MCF 10A (cell line): ENCODE measurements at regions not wholly inside any gene's neighbourhood (a gene's known extent, or its start where the extent isn't known, plus 50 kb on each side); places are given as distances from the start of the nearest gene placed in this dataset.

Experiments
- BruUV-seq: library from RNA; stranded (reverse); fragments of 400-500 nt; replicated peaks from 2 replicates; lab custom pipeline; 2021; lab: Mats Ljungman, UMichigan
- CTCF ChIA-PET: fragments of 300-600 bp; sonication (Branson Sonifier 250); formaldehyde crosslinking; extraction: SDS; loops from one replicate; lab custom pipeline; 2021; ENCODE audit warnings: antibody characterized with exemption, inconsistent platforms; lab: Yijun Ruan, JAX
- POLR2A ChIA-PET: fragments of 300-600, 350-650 bp; sonication (Branson Sonifier 250); formaldehyde crosslinking; extraction: SDS; loops from one replicate; lab custom pipeline; 2020; ENCODE audit warnings: antibody characterized with exemption, inconsistent platforms; lab: Yijun Ruan, JAX
- DNase-seq: peaks from one replicate; pipeline ENCODE4 v3.0.0-alpha.2; 2018; ENCODE audit not compliant: unreplicated experiment
- H3K27ac Mint-ChIP-seq: one replicate; pipeline ENCODE4 v1.8.0; 2022; ENCODE audit warnings: mild to moderate bottlenecking, low read depth, mixed read lengths; ENCODE audit not compliant: unreplicated experiment
- H3K27me3 Mint-ChIP-seq: one replicate; pipeline ENCODE4 v1.8.0; 2022; ENCODE audit warnings: mixed read lengths; ENCODE audit not compliant: insufficient read depth, unreplicated experiment
- H3K36me3 Mint-ChIP-seq: one replicate; pipeline ENCODE4 v1.8.0; 2022; ENCODE audit warnings: mild to moderate bottlenecking, moderate library complexity, mixed read lengths; ENCODE audit not compliant: insufficient read depth, unreplicated experiment
- H3K4me1 Mint-ChIP-seq: one replicate; pipeline ENCODE4 v1.8.0; 2022; ENCODE audit warnings: mixed read lengths; ENCODE audit not compliant: insufficient read depth, unreplicated experiment
- H3K4me3 Mint-ChIP-seq: one replicate; pipeline ENCODE4 v1.8.0; 2022; ENCODE audit warnings: mild to moderate bottlenecking, moderate library complexity, mixed read lengths; ENCODE audit not compliant: unreplicated experiment
- H3K9me3 Mint-ChIP-seq: one replicate; pipeline ENCODE4 v1.8.0; 2022; ENCODE audit warnings: mixed read lengths; ENCODE audit not compliant: unreplicated experiment
- CTCF ChIP-seq: fragments of 200-600 bp; IDR thresholded peaks from one replicate; pipeline ENCODE4 v1.8.0; 2022; ENCODE audit warnings: antibody characterized with exemption, mild to moderate bottlenecking; ENCODE audit not compliant: unreplicated experiment
- intact Hi-C: fragments of 100-400 bp; cut with micrococcal nuclease; formaldehyde crosslinking; loops from 2 replicates; pipeline ENCODE4 v1.14.1; 2022

- no peak for TF ChIP-seq CTCF
- H3K36me3 Mint-ChIP-seq = no peaks in the 10 kb centered on the region
- H3K27me3 Mint-ChIP-seq = peaks cover 58% of the 10 kb centered on the region
- DNase-seq = peak; percentile 9
- intact Hi-C loops = no loop called here
- H3K4me1 Mint-ChIP-seq = no peaks in the 10 kb centered on the region
- BruUV-seq = no TSS peak
- H3K9me3 Mint-ChIP-seq = no peaks in the 10 kb centered on the region
- H3K27ac Mint-ChIP-seq = no peak overlapping the region
- H3K4me3 Mint-ChIP-seq = no peak overlapping the region
- CTCF ChIA-PET = no interaction called here
- POLR2A ChIA-PET = no interaction called here
Observed at GRCh38 chr6:71038711-71039344, 82.0 kb upstream of the B3GAT2 start.

GRCh38 chr6:71040043-71040442, 83.2 kb upstream of the B3GAT2 start:
- Mint-ChIP-seq H3K9me3 (no peaks in the 10 kb centered on the region), H3K4me1 (no peaks in the 10 kb centered on the region), H3K4me3 (no peak overlapping the region), H3K27me3 (peaks cover 64% of the 10 kb centered on the region), H3K27ac (no peak overlapping the region), H3K36me3 (no peaks in the 10 kb centered on the region)
- no peak for TF ChIP-seq CTCF
- POLR2A ChIA-PET = no interaction called here
- CTCF ChIA-PET = interaction anchor here (0.7 kb wide), 1 partner anchor 515 kb away, joined by 4 read pairs; no protein-coding TSS in a partner anchor
- no TSS peak for BruUV-seq
- DNase-seq = no peak
- intact Hi-C loops = no loop called here

- ChIA-PET CTCF (interaction anchor here (0.7 kb wide), 1 partner anchor 514 kb away, joined by 4 read pairs; no protein-coding TSS in a partner anchor), POLR2A (no interaction called here)
- H3K4me1 Mint-ChIP-seq = no peaks in the 10 kb centered on the region
- BruUV-seq = no TSS peak
- no peaks in the 10 kb centered on the region for H3K36me3 Mint-ChIP-seq
- intact Hi-C loops = no loop called here
- no peak overlapping the region for H3K4me3 Mint-ChIP-seq
- no peak for DNase-seq
- no peak overlapping the region for H3K27ac Mint-ChIP-seq
- peaks cover 64% of the 10 kb centered on the region for H3K27me3 Mint-ChIP-seq
- no peaks in the 10 kb centered on the region for H3K9me3 Mint-ChIP-seq
- TF ChIP-seq CTCF = no peak
Observed at GRCh38 chr6:71040841-71041240, 84.0 kb upstream of the B3GAT2 start.

- Mint-ChIP-seq H3K27me3 (peaks cover 72% of the 10 kb centered on the region), H3K27ac (no peak overlapping the region), H3K36me3 (no peaks in the 10 kb centered on the region), H3K4me3 (no peak overlapping the region), H3K9me3 (no peaks in the 10 kb centered on the region), H3K4me1 (no peaks in the 10 kb centered on the region)
- ChIA-PET CTCF (interaction anchor here (0.6 to 0.7 kb wide), 4 partner anchors 160 to 1650 kb away, joined by 3 read pairs; no protein-coding TSS in a partner anchor), POLR2A (no interaction called here)
- no TSS peak for BruUV-seq
- DNase-seq = no peak
- intact Hi-C loops = no loop called here
- no peak for TF ChIP-seq CTCF
Observed at GRCh38 chr6:71043902-71044301, 87.0 kb upstream of the B3GAT2 start.
